HepG2 (cell line): ENCODE measurements at regions not wholly inside any gene's neighbourhood (a gene's known extent, or its start where the extent isn't known, plus 50 kb on each side); places are given as distances from the start of the nearest gene placed in this dataset.

Experiments used
- ATAC-seq: fragments of 200-7000 bp; cut with Tn5 transposase; 3 replicates; pipeline ENCODE4 v1.9.1; 2020; ENCODE audit warnings: mild to moderate bottlenecking, moderate library complexity
- BruUV-seq: library from RNA; stranded (reverse); fragments of 400-500 nt; replicated peaks from 2 replicates; lab custom pipeline; 2021; lab: Mats Ljungman, UMichigan
- CTCF ChIA-PET: fragments of 300-600 bp; formaldehyde crosslinking; extraction: SDS; loops from one replicate; lab custom pipeline; 2021; ENCODE audit warnings: low total read pairs, inconsistent platforms, low intra/inter-chr PET ratio; lab: Yijun Ruan, JAX
- POLR2A ChIA-PET: fragments of 350-600 bp; sonication (Branson Sonifier 250); formaldehyde crosslinking; loops from one replicate; lab custom pipeline; 2020; ENCODE audit warnings: antibody characterized with exemption, inconsistent platforms; lab: Yijun Ruan, JAX
- DNase-seq: peaks from one replicate; pipeline ENCODE4 v3.0.0-alpha.2; 2015; ENCODE audit warnings: low spot score
- FAIRE-seq: peaks from 3 replicates; lab custom pipeline; 2011; peaks lifted over from hg19 to GRCh38; lab: Jason Lieb, UNC
- H2AFZ ChIP-seq: one replicate; pipeline ENCODE4 v1.6.1; 2011; ENCODE audit warnings: low read length, inconsistent platforms
- H3K27ac ChIP-seq: fragments of 300-600 bp; 3 replicates; pipeline ENCODE4 v1.8.0; 2011; ENCODE audit warnings: mixed run types, mild to moderate bottlenecking, mixed read lengths, low read length, inconsistent platforms; ENCODE audit not compliant: insufficient read depth; ENCODE audit errors: extremely low read length
- H3K27me3 ChIP-seq, 2 experiments: fragments of 200-600 bp in 1 of 2; 2 replicates in 1 of 2; 3 replicates in 1 of 2; pipeline versions ENCODE4 v1.6.0 to v1.8.0; 2011; ENCODE audit warnings: low read length in 2 of 2, mild to moderate bottlenecking in 2 of 2, moderate library complexity in 2 of 2, inconsistent platforms in 1 of 2; ENCODE audit not compliant: insufficient read depth in 2 of 2, control insufficient read depth in 1 of 2
- H3K36me3 ChIP-seq, 2 experiments: fragments of 200-600 bp in 1 of 2; replicated peaks in 1 of 2; 2 replicates in 1 of 2; 3 replicates in 1 of 2; pipeline versions ENCODE4 v1.5.1 to v1.8.0; 2011; ENCODE audit warnings: low read length in 2 of 2, inconsistent platforms in 1 of 2; ENCODE audit not compliant: insufficient read depth in 2 of 2, control insufficient read depth in 1 of 2
- H3K4me1 ChIP-seq: 2 replicates; pipeline ENCODE4 v1.5.1; 2012; ENCODE audit warnings: low read length, inconsistent platforms; ENCODE audit not compliant: insufficient read depth
- H3K4me2 ChIP-seq: 2 replicates; pipeline ENCODE4 v1.6.0; 2011; ENCODE audit warnings: low read depth, low read length, inconsistent platforms
- H3K4me3 ChIP-seq, 3 experiments: fragments of 200-600 bp in 1 of 3; sonication (generic), shearing (Covaris generic) in 1 of 3; replicated peaks in 1 of 3; 2 replicates each; pipeline ENCODE4 v1.5.1; 2011 to 2016; ENCODE audit warnings: low read length in 3 of 3, inconsistent platforms in 2 of 3, low read depth in 2 of 3, mild to moderate bottlenecking in 2 of 3, control low read depth in 1 of 3, mixed read lengths in 1 of 3; ENCODE audit not compliant: insufficient read depth in 1 of 3
- H3K79me2 ChIP-seq: one replicate; pipeline ENCODE4 v1.6.1; 2011; ENCODE audit warnings: low read length, inconsistent platforms; ENCODE audit not compliant: insufficient read depth
- H3K9ac ChIP-seq: 2 replicates; pipeline ENCODE4 v1.6.0; 2011; ENCODE audit warnings: mild to moderate bottlenecking, low read depth, low read length, inconsistent platforms; ENCODE audit not compliant: insufficient read depth
- H3K9me3 ChIP-seq: 2 replicates; pipeline ENCODE4 v1.5.1; 2012; ENCODE audit warnings: mild to moderate bottlenecking, low read length
- H4K20me1 ChIP-seq: 2 replicates; pipeline ENCODE4 v1.6.0; 2011; ENCODE audit warnings: inconsistent platforms, mild to moderate bottlenecking, low read length, moderate library complexity; ENCODE audit not compliant: insufficient read depth
- FUBP1 ChIP-seq: sonication (generic); formaldehyde crosslinking; IDR thresholded peaks from 2 replicates; pipeline ENCODE4 v1.5.1; 2020; ENCODE audit warnings: missing genetic modification reagents, mild to moderate bottlenecking, borderline replicate concordance
- MLX ChIP-seq: IDR thresholded peaks from 2 replicates; pipeline ENCODE4 v1.6.1; 2016
- MZF1 ChIP-seq: sonication (generic); formaldehyde crosslinking; IDR thresholded peaks from 2 replicates; pipeline ENCODE4 v1.8.1; 2023; ENCODE audit warnings: mild to moderate bottlenecking, missing genetic modification reagents, borderline replicate concordance
- NBN ChIP-seq: fragments of 450-650 bp; conservative IDR thresholded peaks from 2 replicates; pipeline ENCODE4 v1.6.1; 2017
- PRDM10 ChIP-seq: sonication (generic); formaldehyde crosslinking; IDR thresholded peaks from 2 replicates; pipeline ENCODE4 v1.4.0; 2020; ENCODE audit warnings: low read depth, missing genetic modification reagents
- RFX5 ChIP-seq: IDR thresholded peaks from 2 replicates; pipeline ENCODE4 v1.6.1; 2011; ENCODE audit warnings: low read depth, low read length, improper control_type of control experiment
- ZBTB39 ChIP-seq: sonication (generic); formaldehyde crosslinking; IDR thresholded peaks from 2 replicates; pipeline ENCODE4 v1.5.0; 2020; ENCODE audit warnings: missing genetic modification reagents
- ZFP37 ChIP-seq: sonication (generic); formaldehyde crosslinking; IDR thresholded peaks from 2 replicates; pipeline ENCODE4 v1.4.0; 2020; ENCODE audit warnings: missing genetic modification reagents, borderline replicate concordance
- ZNF280D ChIP-seq: sonication (generic); formaldehyde crosslinking; IDR thresholded peaks from 2 replicates; pipeline ENCODE4 v1.5.1; 2020; ENCODE audit warnings: mild to moderate bottlenecking, missing genetic modification reagents
- ZNF484 ChIP-seq: sonication (generic); formaldehyde crosslinking; IDR thresholded peaks from 2 replicates; pipeline ENCODE4 v1.5.1; 2020; ENCODE audit warnings: mild to moderate bottlenecking, low read depth, missing genetic modification reagents, borderline replicate concordance
- ZNF589 ChIP-seq: sonication (generic); formaldehyde crosslinking; conservative IDR thresholded peaks from 2 replicates; pipeline ENCODE4 v1.8.0; 2022; ENCODE audit warnings: mild to moderate bottlenecking, moderate library complexity, missing genetic modification reagents
- ZNF878 ChIP-seq: sonication (generic); formaldehyde crosslinking; IDR thresholded peaks from 2 replicates; pipeline ENCODE4 v1.8.1; 2023; ENCODE audit warnings: mild to moderate bottlenecking, missing genetic modification reagents, moderate library complexity
- ZSCAN31 ChIP-seq: sonication (generic); formaldehyde crosslinking; IDR thresholded peaks from 2 replicates; pipeline ENCODE4 v1.5.0; 2020; ENCODE audit warnings: low read depth, mild to moderate bottlenecking, missing genetic modification reagents
- WGBS: methylation state at CpG from one replicate; pipeline ENCODE4 v1.1.6; 2017; ENCODE audit warnings: low lambda C conversion rate; 5-methylcytosine and 5-hydroxymethylcytosine counted together
- in situ Hi-C: cut with HindIII; loops from 2 replicates; pipeline ENCODE4 v1.10.0; 2017; ENCODE audit warnings: low pct_unique_long_range_greater_than_20kb; ENCODE audit not compliant: extremely low pct_ligation_motif_present
- intact Hi-C: fragments of 100-400 bp; cut with micrococcal nuclease; formaldehyde crosslinking; loops from one replicate; pipeline ENCODE4 v1.10.0; 2022; ENCODE audit not compliant: unreplicated experiment

GRCh38 chr6:6907286-6907685 lies 200.5 kb upstream of the RREB1 start:
- H3K9ac ChIP-seq = no peak overlapping the region
- ChIA-PET CTCF (no interaction called here), POLR2A (no interaction called here)
- H4K20me1 ChIP-seq = no peaks in the 10 kb centered on the region
- BruUV-seq = no TSS peak
- no peak overlapping the region for H3K4me3 ChIP-seq
- no peak for TF ChIP-seq ZNF878 (CRISPR knock-in tag)
- no peak for TF ChIP-seq NBN
- TF ChIP-seq ZFP37 (CRISPR knock-in tag) = no peak
- TF ChIP-seq FUBP1 (CRISPR knock-in tag) = no peak
- no peak for TF ChIP-seq PRDM10 (CRISPR knock-in tag)
- TF ChIP-seq RFX5 = no peak
- TF ChIP-seq ZBTB39 (CRISPR knock-in tag) = no peak
- TF ChIP-seq MZF1 (CRISPR knock-in tag) = no peak
- TF ChIP-seq ZNF280D (CRISPR knock-in tag) = no peak
- TF ChIP-seq ZNF589 = no peak
- no peak for TF ChIP-seq ZSCAN31 (CRISPR knock-in tag)
- no peak for TF ChIP-seq MLX (CRISPR knock-in tag)
- no peak for TF ChIP-seq ZNF484
- no peak overlapping the region for H3K4me2 ChIP-seq
- no peaks in the 10 kb centered on the region for H3K36me3 ChIP-seq
- intact Hi-C loops = loop anchor here (2.0 kb wide), 1 partner anchor 28 kb away; no protein-coding TSS in a partner anchor
- in situ Hi-C loops = no loop called here
- FAIRE-seq = no peak
- H2AFZ ChIP-seq = no peak overlapping the region
- no peak for ATAC-seq
- no peak overlapping the region for H3K27ac ChIP-seq
- peaks cover 0 to 20% of the 10 kb centered on the region in 2 experiments; a peak in 4 of 5 replicates for H3K27me3 ChIP-seq
- 12% methylated on average over 4 of the region's 4 CpGs for WGBS
- H3K79me2 ChIP-seq = no peaks in the 10 kb centered on the region
- no peak for DNase-seq
- no peaks in the 10 kb centered on the region for H3K4me1 ChIP-seq
- no peaks in the 10 kb centered on the region for H3K9me3 ChIP-seq
